Activated CD4-positive, alpha-beta T cell treated with anti-CD3 and anti-CD28 coated beads, Interleukin-2, amount 50 U/mL, for 16 hours (primary cell): ENCODE measurements at regions not wholly inside any gene's neighbourhood (a gene's known extent, or its start where the extent isn't known, plus 50 kb on each side); places are given as distances from the start of the nearest gene placed in this dataset.
"Not testable (repeated sequence)": the region's sequence is repeated elsewhere in the genome, so short reads cannot be mapped to it uniquely, and the experiment has no call there.

Experiments used
- DNase-seq: peaks from one replicate; pipeline ENCODE4 v3.0.0-alpha.2; 2020

DNA sequence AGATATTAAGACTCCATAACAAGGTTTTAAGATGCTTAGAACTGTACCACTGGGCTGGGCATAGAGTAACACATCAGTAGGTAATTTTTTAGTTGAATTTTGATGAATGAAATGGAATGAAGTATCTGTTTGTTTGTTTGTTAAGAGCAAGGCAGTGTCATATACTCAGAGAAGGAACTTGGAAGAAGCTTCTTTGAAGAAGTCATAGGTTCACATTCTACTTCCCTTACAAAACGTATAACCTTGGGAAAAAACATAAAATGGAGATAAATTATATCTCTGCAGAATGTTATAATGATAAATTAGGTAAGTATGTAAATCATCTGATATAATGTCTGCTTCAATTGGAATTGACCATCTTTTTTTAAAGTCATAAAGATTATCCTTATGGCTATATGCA is 122.1 kb upstream of the SLC39A10 start:
- no peak for DNase-seq

- peak; percentile 87 for DNase-seq
These were observed 123.0 kb upstream of the SLC39A10 start for GRCh38 chr2:195533771-195534642.

DNA sequence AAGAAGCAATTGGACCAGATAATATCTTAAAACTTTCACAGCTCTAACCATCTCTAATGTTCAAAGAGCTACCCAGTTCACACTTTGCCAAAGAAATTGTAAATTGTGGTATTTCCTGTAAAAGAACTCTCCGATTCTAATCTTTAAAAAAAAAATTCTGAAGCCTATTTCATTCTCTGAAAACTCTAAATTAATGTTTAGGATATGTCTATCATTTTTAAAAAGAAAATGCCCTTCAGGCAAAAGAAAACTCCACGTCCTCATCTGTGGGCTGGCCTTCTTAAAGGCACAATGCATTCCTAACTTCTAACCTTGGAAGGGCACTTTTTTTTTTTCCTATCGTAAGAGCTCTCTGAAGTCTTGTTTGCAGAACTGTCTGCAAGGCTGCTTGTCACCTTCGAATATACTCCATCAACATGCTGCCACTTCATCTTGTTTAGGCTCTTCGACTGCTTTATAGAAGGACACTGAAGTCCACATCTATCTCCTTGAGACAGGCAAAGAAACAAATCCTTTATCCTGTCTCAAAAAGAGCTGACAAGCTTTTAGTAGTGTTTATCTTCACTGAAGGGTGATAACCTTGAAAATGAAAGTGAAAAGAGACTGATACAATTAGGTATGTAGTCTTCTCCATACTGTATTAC is 124.3 kb upstream of the SLC39A10 start:
- DNase-seq = peak; percentile 51

DNA sequence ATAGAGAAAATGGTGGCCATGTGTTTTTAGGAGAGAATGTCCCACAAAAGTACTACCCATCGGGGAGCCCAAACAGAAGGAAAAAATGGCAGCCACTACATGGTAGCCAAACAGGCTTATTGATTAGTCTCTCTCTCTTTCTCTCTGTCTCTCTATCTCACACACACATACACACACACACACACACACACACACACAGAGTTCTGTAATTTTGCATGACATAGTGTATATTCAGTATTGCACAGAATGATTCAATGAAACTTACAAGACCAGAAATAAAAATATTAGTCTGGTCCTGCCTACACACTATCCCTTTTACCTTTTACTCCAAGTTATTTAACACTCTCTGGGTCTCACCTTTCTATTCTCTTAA is 124.8 kb upstream of the SLC39A10 start:
- no peak for DNase-seq

DNA sequence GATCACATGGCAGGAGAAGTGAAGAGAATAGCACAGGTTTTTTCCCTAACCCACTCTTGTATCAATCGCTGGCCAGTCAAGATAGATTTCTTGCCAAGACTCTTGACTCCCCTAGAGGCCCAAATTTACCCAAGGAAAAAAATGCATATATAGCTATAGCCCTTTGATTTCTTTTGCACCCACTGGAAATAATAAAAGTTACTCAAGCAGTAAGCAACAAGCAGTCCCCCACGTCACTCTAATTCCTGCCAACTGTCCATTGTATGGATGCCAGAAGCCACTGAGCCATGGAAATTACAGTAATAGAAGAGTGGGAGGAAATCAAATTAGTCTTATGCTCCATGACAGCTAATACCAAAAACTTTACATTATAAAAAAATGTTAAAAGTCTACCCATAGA is 125.3 kb upstream of the SLC39A10 start:
- DNase-seq = no peak

GRCh38 chr2:195523242-195523641 is 133.8 kb upstream of the SLC39A10 start:
- not testable (repeated sequence) for DNase-seq

- DNase-seq = no peak
These were observed 135.4 kb upstream of the SLC39A10 start for GRCh38 chr2:195521589-195521988.

DNA sequence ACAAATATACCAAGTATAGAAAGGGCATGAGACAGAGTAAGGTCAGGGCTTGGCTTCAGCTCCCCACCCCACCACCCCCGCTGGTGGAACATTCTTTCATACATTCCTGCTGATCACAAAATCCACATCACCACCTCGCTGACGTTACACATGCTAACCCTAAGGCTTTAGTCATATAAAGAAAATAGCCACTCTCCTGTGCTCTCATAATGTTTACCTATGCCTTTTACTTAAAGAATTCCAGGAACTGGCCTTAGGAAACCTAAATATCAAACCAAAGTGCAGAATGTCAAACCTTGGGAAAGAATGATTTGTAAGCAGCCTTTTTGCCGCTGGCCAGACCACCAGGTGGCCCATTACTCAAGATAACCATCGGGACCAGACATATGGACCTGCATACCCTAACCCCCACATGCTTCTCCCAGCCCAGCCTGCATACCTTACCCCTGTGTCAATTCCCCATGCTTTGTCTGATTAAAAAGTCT is 136.3 kb upstream of the SLC39A10 start:
- DNase-seq = no peak

DNA sequence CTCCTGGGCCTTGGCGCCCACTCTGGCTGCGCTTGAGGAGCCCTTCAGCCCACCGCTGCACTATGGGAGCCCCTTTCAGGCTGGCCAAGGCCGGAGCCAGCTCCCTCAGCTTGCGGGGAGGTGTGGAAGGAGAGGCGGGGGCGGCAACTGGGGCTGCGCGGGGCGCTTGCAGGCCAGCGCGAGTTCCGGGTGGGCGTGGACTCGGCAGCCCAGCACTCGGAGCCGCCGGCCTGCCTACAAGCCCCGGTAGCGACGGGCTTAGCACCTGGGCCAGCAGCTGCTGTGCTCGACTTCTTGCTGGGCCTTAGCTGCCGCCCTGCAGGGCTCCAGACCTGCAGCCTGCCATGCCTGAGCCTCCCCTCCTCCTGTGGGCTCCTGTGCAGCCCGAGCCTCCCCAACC is 141.5 kb upstream of the SLC39A10 start:
- no peak for DNase-seq

GRCh38 chr2:195514365-195514764 is 142.7 kb upstream of the SLC39A10 start:
- no peak for DNase-seq

DNA sequence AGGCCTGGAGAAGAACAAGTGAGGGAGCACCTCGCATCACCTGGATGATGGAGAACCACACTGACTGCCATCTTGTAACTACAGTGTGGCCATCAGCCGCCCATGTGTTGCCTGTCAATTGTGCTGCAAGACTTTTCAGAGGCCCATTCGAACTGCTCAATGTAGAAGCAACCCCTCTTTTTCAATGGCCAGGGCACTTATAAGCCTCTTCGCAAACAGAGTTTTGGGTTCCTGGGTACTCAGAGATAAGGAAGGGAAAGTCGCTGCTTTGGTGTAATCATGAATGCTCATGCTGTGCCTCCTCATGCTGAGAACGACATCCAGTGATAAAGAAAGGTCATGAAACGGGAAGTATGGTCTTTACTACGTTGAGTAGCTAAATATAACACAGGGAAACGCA is 143.9 kb upstream of the SLC39A10 start:
- no peak for DNase-seq

DNA sequence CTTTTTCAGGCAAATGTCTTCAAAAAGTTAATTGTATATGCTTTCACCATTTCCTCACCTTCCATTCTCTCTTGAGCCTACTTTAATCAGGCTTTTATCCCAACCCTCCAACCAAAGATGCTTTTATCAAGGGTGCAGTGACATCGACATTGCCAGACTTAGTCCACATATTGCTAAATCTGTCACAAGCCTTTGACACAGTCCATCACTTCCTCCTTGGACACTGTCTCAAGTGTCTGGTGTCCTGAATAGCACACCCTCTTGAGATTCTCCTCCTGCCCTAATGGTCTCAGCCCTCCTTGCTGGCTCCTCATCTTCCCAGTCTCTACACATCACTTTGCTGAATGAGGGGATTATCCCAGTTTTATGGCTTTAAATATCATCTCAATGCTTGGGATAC is 147.5 kb upstream of the SLC39A10 start:
- no peak for DNase-seq

- no peak for DNase-seq
These were observed 148.9 kb upstream of the SLC39A10 start for GRCh38 chr2:195508139-195508455.

GRCh38 chr2:195507447-195508138 is 149.4 kb upstream of the SLC39A10 start:
- no peak for DNase-seq

- DNase-seq = peak; percentile 27
These were observed 151.3 kb upstream of the SLC39A10 start for GRCh38 chr2:195505701-195506100.

GRCh38 chr2:195503208-195503607 is 153.8 kb upstream of the SLC39A10 start:
- DNase-seq = no peak

- DNase-seq = no peak
These were observed 155.3 kb upstream of the SLC39A10 start for GRCh38 chr2:195501746-195502145.

- DNase-seq = no peak
These were observed 156.1 kb upstream of the SLC39A10 start for GRCh38 chr2:195500879-195501278.

- DNase-seq = no peak
These were observed 158.1 kb upstream of the SLC39A10 start for GRCh38 chr2:195498839-195499490.

- DNase-seq = peak; percentile 35
These were observed 158.8 kb upstream of the SLC39A10 start for GRCh38 chr2:195498176-195498575.

DNA sequence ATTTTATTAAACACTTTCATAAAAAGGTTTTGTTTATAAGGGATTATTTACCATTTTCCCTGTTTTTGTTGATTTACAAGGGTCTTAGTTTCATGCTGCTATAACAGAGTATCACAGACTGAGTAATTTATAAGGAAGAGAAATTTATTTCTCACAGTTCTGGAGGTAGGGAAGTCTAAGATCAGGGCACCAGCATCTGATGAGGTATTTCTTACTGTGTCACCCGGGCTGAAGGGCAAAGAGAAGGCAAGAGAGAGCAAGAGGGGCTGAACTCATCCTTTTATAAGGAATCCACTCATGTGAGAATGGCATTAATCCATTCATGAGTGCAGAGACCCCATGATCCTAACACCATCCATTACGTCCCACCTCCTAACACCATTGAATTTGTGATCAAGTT is 160.0 kb upstream of the SLC39A10 start:
- no peak for DNase-seq

GRCh38 chr2:195495966-195496365 is 161.1 kb upstream of the SLC39A10 start:
- no peak for DNase-seq

DNA sequence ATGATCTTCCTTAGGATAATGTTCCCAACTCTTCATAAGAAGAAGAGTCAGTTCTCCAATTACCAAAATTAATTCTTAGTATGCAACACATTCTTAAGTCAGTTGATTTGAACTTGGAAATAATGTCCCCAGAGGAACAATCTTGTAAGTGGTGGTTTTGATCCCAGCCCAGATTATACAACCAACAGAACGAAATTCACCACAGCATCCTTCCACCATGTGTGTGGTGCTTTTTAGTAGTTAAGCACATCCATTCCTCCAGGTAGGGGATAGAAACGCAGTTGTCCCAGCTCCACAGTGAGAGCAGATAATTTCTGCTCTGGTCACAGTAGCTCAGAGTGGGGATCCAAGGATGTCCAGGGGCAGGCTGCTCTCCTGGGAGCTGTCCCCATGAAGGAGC is 161.7 kb upstream of the SLC39A10 start:
- DNase-seq = no peak
